ENCODE measurements at regions not wholly inside any gene's neighbourhood (a gene's known extent, or its start where the extent isn't known, plus 50 kb on each side); places are given as distances from the start of the nearest gene placed in this dataset.

DNA sequence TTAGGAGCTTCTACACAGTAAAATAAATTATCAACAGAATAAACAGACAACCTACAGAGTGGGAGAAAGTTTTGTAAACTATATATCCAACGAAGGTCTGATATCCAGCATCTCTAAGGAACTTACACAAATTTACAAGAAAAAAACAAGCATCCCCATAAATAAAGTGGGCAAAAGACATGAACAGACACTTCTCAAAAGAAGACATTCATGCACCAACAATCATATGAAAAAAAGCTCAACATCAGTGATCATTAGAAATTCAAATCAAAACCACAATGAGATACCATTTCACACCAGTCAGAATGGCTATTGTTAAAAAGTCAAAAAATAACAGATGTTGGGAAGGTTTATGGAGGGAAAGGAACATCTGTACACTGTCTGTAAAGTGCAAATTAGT lies 526.4 kb upstream of the CAMK1G start:
- TF ChIP-seq, protein P1, sequence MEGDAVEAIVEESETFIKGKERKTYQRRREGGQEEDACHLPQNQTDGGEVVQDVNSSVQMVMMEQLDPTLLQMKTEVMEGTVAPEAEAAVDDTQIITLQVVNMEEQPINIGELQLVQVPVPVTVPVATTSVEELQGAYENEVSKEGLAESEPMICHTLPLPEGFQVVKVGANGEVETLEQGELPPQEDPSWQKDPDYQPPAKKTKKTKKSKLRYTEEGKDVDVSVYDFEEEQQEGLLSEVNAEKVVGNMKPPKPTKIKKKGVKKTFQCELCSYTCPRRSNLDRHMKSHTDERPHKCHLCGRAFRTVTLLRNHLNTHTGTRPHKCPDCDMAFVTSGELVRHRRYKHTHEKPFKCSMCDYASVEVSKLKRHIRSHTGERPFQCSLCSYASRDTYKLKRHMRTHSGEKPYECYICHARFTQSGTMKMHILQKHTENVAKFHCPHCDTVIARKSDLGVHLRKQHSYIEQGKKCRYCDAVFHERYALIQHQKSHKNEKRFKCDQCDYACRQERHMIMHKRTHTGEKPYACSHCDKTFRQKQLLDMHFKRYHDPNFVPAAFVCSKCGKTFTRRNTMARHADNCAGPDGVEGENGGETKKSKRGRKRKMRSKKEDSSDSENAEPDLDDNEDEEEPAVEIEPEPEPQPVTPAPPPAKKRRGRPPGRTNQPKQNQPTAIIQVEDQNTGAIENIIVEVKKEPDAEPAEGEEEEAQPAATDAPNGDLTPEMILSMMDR (IDR thresholded peaks at IDR 0.05; ENCODE audit: partially characterized antibody, unreplicated experiment): no peak
- Mint-ChIP-seq H3K27ac (ENCODE audit: unreplicated experiment) (no peak overlapping the region), H3K4me1 (ENCODE audit: low read depth, unreplicated experiment) (peaks cover 10% of the 10 kb centered on the region), H3K36me3 (ENCODE audit: unreplicated experiment) (no peaks in the 10 kb centered on the region), H3K9me3 (ENCODE audit: unreplicated experiment) (peaks cover 6% of the 10 kb centered on the region), H3K4me3 (ENCODE audit: unreplicated experiment) (no peak overlapping the region), H3K27me3 (ENCODE audit: unreplicated experiment) (peaks cover under 1% of the 10 kb centered on the region)
- DNase-seq: no peak

GRCh38 chr1:209057901-209058300 lies 525.6 kb upstream of the CAMK1G start:
- peaks cover 5% of the 10 kb centered on the region for H3K9me3 Mint-ChIP-seq (ENCODE audit: unreplicated experiment)
- H3K27me3 Mint-ChIP-seq (ENCODE audit: unreplicated experiment): no peaks in the 10 kb centered on the region
- TF ChIP-seq, protein P1 (IDR thresholded peaks at IDR 0.05; ENCODE audit: partially characterized antibody, unreplicated experiment): no peak
- no peak for DNase-seq
- no peak overlapping the region for H3K27ac Mint-ChIP-seq (ENCODE audit: unreplicated experiment)
- H3K4me3 Mint-ChIP-seq (ENCODE audit: unreplicated experiment): no peak overlapping the region
- no peaks in the 10 kb centered on the region for H3K36me3 Mint-ChIP-seq (ENCODE audit: unreplicated experiment)
- peaks cover 16% of the 10 kb centered on the region for H3K4me1 Mint-ChIP-seq (ENCODE audit: low read depth, unreplicated experiment)

DNA sequence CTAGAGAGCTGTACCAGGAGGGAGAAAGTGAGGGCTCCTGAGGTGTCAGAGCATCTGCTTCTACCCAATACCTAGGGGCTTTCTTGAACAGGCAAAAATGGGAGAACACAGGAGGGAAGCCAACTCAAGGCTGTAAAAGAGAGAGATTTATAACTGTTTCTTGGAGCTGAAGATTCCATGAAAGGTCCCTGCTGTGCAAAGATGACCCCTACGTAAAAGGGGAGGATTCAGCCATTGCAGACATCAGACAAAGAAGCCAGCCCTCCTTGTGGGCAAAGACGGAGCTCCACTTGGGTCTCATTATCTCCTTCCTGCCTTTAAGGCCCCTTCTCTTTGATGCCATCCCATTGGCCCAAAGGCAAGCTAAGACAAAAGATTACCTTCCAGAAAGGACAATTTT lies 524.1 kb upstream of the CAMK1G start:
- H3K27me3 Mint-ChIP-seq (ENCODE audit: unreplicated experiment): peaks cover 3% of the 10 kb centered on the region
- peaks cover 5% of the 10 kb centered on the region for H3K9me3 Mint-ChIP-seq (ENCODE audit: unreplicated experiment)
- no peaks in the 10 kb centered on the region for H3K36me3 Mint-ChIP-seq (ENCODE audit: unreplicated experiment)
- peaks cover 29% of the 10 kb centered on the region for H3K4me1 Mint-ChIP-seq (ENCODE audit: low read depth, unreplicated experiment)
- no peak overlapping the region for H3K27ac Mint-ChIP-seq (ENCODE audit: unreplicated experiment)
- TF ChIP-seq, protein P1 (IDR thresholded peaks at IDR 0.05; ENCODE audit: partially characterized antibody, unreplicated experiment): no peak
- no peak overlapping the region for H3K4me3 Mint-ChIP-seq (ENCODE audit: unreplicated experiment)
- DNase-seq: no peak

DNA sequence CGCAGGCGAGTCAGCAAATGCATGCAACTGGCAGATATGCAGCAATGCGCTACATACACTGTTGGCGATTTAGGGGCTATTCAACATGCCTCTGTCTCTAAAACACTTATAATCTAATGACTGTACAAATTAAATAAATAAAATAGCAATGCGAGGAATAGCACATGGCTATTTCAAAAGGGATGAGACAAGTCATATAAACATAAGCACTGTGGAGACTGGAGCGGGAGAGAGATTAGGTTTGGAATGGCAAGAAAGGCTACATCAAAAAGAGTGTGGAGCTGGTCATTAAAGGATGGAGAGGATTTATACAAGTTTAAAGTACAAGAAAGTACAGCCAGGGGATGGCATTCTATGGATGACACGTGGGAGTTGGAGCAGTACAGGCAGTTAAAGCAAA lies 523.5 kb upstream of the CAMK1G start:
- peaks cover 3% of the 10 kb centered on the region for H3K27me3 Mint-ChIP-seq (ENCODE audit: unreplicated experiment)
- no peak overlapping the region for H3K27ac Mint-ChIP-seq (ENCODE audit: unreplicated experiment)
- H3K36me3 Mint-ChIP-seq (ENCODE audit: unreplicated experiment): no peaks in the 10 kb centered on the region
- no peak overlapping the region for H3K4me3 Mint-ChIP-seq (ENCODE audit: unreplicated experiment)
- H3K4me1 Mint-ChIP-seq (ENCODE audit: low read depth, unreplicated experiment): peaks cover 33% of the 10 kb centered on the region
- DNase-seq: no peak
- peaks cover 5% of the 10 kb centered on the region for H3K9me3 Mint-ChIP-seq (ENCODE audit: unreplicated experiment)
- TF ChIP-seq, protein P1 (IDR thresholded peaks at IDR 0.05; ENCODE audit: partially characterized antibody, unreplicated experiment): no peak

DNA sequence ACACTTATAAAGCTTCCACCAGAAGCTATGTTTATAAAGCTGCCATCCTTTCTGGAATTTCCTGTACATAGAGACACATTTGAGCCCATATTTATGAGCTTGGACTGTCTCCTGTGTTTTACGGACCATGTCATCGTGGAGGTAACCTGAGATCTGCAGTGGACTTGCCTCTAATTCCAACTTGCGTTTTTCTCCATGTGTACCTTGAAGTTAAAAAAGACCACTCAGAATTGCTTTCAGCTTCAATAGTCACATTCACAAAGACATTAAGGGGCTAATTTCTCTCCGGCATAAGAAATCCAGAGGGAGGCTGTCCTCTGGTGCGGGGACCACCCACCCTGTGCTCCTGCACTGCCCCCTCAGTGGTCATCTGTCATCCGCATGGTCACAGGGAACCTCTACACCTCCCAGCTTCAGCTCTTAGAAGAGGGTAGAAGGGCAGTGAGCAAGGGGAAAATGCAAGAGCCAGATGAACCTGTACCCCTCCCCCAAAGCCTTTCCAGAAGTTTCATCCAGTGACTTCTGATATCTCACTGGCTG lies 521.4 kb upstream of the CAMK1G start:
- Mint-ChIP-seq H3K4me1 (ENCODE audit: low read depth, unreplicated experiment) (peaks cover 42% of the 10 kb centered on the region), H3K27me3 (ENCODE audit: unreplicated experiment) (peaks cover 3% of the 10 kb centered on the region), H3K9me3 (ENCODE audit: unreplicated experiment) (peaks cover 5% of the 10 kb centered on the region), H3K4me3 (ENCODE audit: unreplicated experiment) (no peak overlapping the region), H3K36me3 (ENCODE audit: unreplicated experiment) (no peaks in the 10 kb centered on the region), H3K27ac (ENCODE audit: unreplicated experiment) (no peak overlapping the region)
- DNase-seq: no peak
- TF ChIP-seq, protein P1 (IDR thresholded peaks at IDR 0.05; ENCODE audit: partially characterized antibody, unreplicated experiment): no peak
